ENCODE measurements at regions not wholly inside any gene's neighbourhood (a gene's known extent, or its start where the extent isn't known, plus 50 kb on each side); places are given as distances from the start of the nearest gene placed in this dataset.

DNA sequence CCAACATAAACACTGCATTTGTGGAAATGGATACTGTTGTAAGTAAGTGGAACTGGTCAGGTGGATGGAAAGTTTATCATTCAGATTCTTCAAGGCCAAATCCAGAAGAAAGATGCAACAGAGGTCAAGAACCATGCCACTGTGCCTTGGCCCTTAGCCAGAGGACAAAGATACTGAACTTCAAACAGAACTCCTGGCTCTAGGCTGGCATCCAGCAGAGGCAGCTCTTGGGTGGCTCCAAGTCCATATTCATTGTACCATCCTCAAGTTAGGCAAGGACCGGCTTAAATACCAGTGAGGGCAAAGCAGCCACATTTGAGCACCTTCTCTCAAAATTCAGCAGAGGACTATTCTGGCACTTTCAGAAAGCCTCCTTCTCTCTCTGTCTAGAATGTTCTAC lies 53.2 kb downstream of the DNAAF9 start:
- no peak overlapping the region for H3K27ac ChIP-seq (ENCODE audit: control insufficient read depth, insufficient read depth)
- FAIRE-seq (no peak), DNase-seq (ENCODE audit: low read depth, low spot score) (no peak), ATAC-seq (no peak)
- H2AFZ ChIP-seq (ENCODE audit: control insufficient read depth, low read depth, low read length): no peak overlapping the region
- BruUV-seq (replicated peaks): no TSS peak
- ChIA-PET POLR2A (no interaction called here), CTCF (no interaction called here), SMC1A (ENCODE audit: uncharacterized antibody, unreplicated experiment) (interaction anchor here (0.5 kb wide), 1 partner anchor 346 kb away, joined by 3 read pairs; no protein-coding TSS in a partner anchor), RAD21 (ENCODE audit: unreplicated experiment) (no interaction called here)
- in situ Hi-C loops (cut with MboI) (no loop called here), intact Hi-C loops (cut with micrococcal nuclease; ENCODE audit: unreplicated experiment) (no loop called here)
- H3K9ac ChIP-seq (ENCODE audit: control insufficient read depth, insufficient read depth, low read length): no peak overlapping the region
- no peaks in the 10 kb centered on the region for H3K36me3 ChIP-seq (ENCODE audit: control insufficient read depth in 2 of 2, insufficient read depth in 2 of 2, low read length in 1 of 2)
- H4K20me1 ChIP-seq (ENCODE audit: control insufficient read depth, insufficient read depth): no peaks in the 10 kb centered on the region
- TF ChIP-seq RAD21 (IDR thresholded peaks at IDR 0.05; ENCODE audit: insufficient read depth, low read depth, low read length): no peak
- no peak for TF ChIP-seq ZNF384 (IDR thresholded peaks at IDR 0.05; ENCODE audit: borderline replicate concordance, low read depth, low read length)
- TF ChIP-seq, protein P1, sequence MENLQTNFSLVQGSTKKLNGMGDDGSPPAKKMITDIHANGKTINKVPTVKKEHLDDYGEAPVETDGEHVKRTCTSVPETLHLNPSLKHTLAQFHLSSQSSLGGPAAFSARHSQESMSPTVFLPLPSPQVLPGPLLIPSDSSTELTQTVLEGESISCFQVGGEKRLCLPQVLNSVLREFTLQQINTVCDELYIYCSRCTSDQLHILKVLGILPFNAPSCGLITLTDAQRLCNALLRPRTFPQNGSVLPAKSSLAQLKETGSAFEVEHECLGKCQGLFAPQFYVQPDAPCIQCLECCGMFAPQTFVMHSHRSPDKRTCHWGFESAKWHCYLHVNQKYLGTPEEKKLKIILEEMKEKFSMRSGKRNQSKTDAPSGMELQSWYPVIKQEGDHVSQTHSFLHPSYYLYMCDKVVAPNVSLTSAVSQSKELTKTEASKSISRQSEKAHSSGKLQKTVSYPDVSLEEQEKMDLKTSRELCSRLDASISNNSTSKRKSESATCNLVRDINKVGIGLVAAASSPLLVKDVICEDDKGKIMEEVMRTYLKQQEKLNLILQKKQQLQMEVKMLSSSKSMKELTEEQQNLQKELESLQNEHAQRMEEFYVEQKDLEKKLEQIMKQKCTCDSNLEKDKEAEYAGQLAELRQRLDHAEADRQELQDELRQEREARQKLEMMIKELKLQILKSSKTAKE (IDR thresholded peaks at IDR 0.05; ENCODE audit: low read depth, poor library complexity, severe bottlenecking): no peak
- TF ChIP-seq, protein P2, sequence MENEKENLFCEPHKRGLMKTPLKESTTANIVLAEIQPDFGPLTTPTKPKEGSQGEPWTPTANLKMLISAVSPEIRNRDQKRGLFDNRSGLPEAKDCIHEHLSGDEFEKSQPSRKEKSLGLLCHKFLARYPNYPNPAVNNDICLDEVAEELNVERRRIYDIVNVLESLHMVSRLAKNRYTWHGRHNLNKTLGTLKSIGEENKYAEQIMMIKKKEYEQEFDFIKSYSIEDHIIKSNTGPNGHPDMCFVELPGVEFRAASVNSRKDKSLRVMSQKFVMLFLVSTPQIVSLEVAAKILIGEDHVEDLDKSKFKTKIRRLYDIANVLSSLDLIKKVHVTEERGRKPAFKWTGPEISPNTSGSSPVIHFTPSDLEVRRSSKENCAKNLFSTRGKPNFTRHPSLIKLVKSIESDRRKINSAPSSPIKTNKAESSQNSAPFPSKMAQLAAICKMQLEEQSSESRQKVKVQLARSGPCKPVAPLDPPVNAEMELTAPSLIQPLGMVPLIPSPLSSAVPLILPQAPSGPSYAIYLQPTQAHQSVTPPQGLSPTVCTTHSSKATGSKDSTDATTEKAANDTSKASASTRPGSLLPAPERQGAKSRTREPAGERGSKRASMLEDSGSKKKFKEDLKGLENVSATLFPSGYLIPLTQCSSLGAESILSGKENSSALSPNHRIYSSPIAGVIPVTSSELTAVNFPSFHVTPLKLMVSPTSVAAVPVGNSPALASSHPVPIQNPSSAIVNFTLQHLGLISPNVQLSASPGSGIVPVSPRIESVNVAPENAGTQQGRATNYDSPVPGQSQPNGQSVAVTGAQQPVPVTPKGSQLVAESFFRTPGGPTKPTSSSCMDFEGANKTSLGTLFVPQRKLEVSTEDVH (IDR thresholded peaks at IDR 0.05; ENCODE audit: low read depth, partially characterized antibody): no peak
- no peak for TF ChIP-seq POLR2A (IDR thresholded peaks at IDR 0.05; ENCODE audit: low read depth, low read length)
- no peak for TF ChIP-seq ATF7 (IDR thresholded peaks at IDR 0.05; ENCODE audit: low read depth)
- no peak for TF ChIP-seq SMARCA5 (IDR thresholded peaks at IDR 0.05)
- no peak for TF ChIP-seq GABPA (IDR thresholded peaks at IDR 0.05; ENCODE audit: low read depth)
- no peak for TF ChIP-seq NR2C1 (IDR thresholded peaks at IDR 0.05)
- TF ChIP-seq HDAC6 (IDR thresholded peaks at IDR 0.05; ENCODE audit: unreplicated experiment): no peak
- no peak for TF ChIP-seq PML (IDR thresholded peaks at IDR 0.05; ENCODE audit: low read length)
- TF ChIP-seq TAF1 (IDR thresholded peaks at IDR 0.05; ENCODE audit: borderline replicate concordance, low read depth, low read length): no peak
- no peak for TF ChIP-seq MXI1 (IDR thresholded peaks at IDR 0.05; ENCODE audit: low read depth, low read length)
- TF ChIP-seq CREM (IDR thresholded peaks at IDR 0.05; ENCODE audit: low read depth): no peak
- TF ChIP-seq EZH2 (IDR thresholded peaks at IDR 0.05; ENCODE audit: borderline replicate concordance, control insufficient read depth, low read depth, low read length): no peak
- TF ChIP-seq KAT2A (conservative IDR thresholded peaks at IDR 0.05; ENCODE audit: control insufficient read depth, low read depth, low read length): no peak
- TF ChIP-seq, protein P3, sequence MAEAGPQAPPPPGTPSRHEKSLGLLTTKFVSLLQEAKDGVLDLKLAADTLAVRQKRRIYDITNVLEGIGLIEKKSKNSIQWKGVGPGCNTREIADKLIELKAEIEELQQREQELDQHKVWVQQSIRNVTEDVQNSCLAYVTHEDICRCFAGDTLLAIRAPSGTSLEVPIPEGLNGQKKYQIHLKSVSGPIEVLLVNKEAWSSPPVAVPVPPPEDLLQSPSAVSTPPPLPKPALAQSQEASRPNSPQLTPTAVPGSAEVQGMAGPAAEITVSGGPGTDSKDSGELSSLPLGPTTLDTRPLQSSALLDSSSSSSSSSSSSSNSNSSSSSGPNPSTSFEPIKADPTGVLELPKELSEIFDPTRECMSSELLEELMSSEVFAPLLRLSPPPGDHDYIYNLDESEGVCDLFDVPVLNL (IDR thresholded peaks at IDR 0.05; ENCODE audit: low read depth, low read length): no peak
- no peak for TF ChIP-seq TBL1XR1 (IDR thresholded peaks at IDR 0.05; ENCODE audit: low read depth, low read length)
- no peak for TF ChIP-seq HDAC2 (IDR thresholded peaks at IDR 0.05)
- TF ChIP-seq, protein P4, sequence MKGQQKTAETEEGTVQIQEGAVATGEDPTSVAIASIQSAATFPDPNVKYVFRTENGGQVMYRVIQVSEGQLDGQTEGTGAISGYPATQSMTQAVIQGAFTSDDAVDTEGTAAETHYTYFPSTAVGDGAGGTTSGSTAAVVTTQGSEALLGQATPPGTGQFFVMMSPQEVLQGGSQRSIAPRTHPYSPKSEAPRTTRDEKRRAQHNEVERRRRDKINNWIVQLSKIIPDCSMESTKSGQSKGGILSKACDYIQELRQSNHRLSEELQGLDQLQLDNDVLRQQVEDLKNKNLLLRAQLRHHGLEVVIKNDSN (IDR thresholded peaks at IDR 0.05; ENCODE audit: borderline replicate concordance, extremely low read length, insufficient read depth, low read depth, low read length): no peak
- no peaks in the 10 kb centered on the region for H3K79me2 ChIP-seq (ENCODE audit: control insufficient read depth, insufficient read depth, low read length)
- H3K4me1 ChIP-seq (ENCODE audit: control insufficient read depth, insufficient read depth, low read length): no peaks in the 10 kb centered on the region
- WGBS (ENCODE audit: insufficient coverage, insufficient replicate concordance, low lambda C conversion rate, missing lambda C conversion rate): 96% methylated on average over 1 of the region's 1 CpG
- no peaks in the 10 kb centered on the region for H3K9me3 ChIP-seq (replicated peaks; ENCODE audit: control insufficient read depth, insufficient read depth, low read length)
- H3K4me3 ChIP-seq: no peak overlapping the region
- no peaks in the 10 kb centered on the region for H3K27me3 ChIP-seq (replicated peaks in 1 of 2; ENCODE audit: control insufficient read depth in 2 of 2, insufficient read depth in 2 of 2, low read length in 1 of 2)
- no peak overlapping the region for H3K4me2 ChIP-seq (ENCODE audit: control insufficient read depth, insufficient read depth)
